GM19463 (cell line): ENCODE measurements at regions not wholly inside any gene's neighbourhood (a gene's known extent, or its start where the extent isn't known, plus 50 kb on each side); places are given as distances from the start of the nearest gene placed in this dataset.
"Not testable (repeated sequence)": the region's sequence is repeated elsewhere in the genome, so short reads cannot be mapped to it uniquely, and the experiment has no call there.

ENCODE experiments used
- ATAC-seq: cut with Tn5 transposase; IDR thresholded peaks from one replicate; pipeline ENCODE4 v1.9.1; 2021; ENCODE audit warnings: mild to moderate bottlenecking, moderate library complexity; ENCODE audit not compliant: unreplicated experiment

DNA sequence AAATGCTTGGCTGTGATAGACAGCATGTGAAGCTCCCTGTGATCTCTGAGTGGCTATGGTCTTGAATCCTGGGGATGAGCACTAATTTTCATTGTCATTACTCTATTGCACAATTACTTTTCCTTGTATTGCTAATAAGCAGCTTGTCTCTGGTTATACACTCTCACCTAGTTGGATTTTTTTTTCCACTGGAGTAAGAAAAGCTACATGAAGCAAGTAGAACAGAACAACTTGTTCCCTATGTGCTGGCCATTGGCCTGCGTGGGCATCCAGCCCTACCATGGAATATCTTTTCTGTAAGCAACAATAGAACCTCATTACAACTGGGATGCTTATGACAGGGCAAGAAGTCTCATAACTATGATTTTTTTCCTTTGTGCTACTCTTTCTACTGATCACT, 807.4 kb downstream of the TNS3 start:
- ATAC-seq = no peak

DNA sequence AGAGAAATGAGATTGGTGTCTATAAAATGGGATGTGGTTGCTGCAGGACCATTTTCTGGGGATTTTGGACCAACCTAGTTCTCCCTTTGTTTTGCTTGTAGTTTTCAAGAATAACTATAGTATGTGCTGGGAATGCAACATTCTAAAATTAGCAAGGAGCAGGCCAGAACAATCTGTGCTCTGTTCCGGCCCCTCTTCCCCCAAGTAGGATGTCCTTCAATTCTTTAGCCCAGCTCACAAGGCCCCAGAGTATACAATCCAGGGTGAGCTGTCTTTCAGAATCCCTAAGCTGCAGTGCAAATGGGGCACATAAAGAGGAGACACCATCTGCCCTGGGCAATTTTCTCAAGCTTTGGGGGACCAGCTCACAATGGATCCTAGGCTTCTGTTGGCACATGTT, 809.1 kb downstream of the TNS3 start:
- no peak for ATAC-seq

DNA sequence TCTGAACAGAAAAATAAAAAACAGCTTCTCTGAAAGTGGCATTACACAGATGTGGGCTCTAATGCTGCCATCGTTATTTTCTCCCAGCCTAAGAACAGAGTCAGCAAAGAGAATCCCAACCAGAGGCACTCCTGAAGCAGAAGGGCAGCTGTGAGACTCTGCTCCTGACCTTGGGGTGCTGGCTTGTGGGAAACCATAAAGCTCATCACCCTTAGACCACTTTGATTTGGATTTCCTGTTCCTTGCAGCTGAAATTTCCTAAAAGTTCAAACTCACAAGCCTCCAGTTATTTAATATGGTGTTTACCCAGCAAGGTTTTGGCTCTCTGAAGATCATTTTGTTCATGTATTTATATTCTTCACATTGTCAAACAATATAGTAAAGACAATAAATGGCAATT, 814.8 kb downstream of the TNS3 start:
- ATAC-seq = no peak

DNA sequence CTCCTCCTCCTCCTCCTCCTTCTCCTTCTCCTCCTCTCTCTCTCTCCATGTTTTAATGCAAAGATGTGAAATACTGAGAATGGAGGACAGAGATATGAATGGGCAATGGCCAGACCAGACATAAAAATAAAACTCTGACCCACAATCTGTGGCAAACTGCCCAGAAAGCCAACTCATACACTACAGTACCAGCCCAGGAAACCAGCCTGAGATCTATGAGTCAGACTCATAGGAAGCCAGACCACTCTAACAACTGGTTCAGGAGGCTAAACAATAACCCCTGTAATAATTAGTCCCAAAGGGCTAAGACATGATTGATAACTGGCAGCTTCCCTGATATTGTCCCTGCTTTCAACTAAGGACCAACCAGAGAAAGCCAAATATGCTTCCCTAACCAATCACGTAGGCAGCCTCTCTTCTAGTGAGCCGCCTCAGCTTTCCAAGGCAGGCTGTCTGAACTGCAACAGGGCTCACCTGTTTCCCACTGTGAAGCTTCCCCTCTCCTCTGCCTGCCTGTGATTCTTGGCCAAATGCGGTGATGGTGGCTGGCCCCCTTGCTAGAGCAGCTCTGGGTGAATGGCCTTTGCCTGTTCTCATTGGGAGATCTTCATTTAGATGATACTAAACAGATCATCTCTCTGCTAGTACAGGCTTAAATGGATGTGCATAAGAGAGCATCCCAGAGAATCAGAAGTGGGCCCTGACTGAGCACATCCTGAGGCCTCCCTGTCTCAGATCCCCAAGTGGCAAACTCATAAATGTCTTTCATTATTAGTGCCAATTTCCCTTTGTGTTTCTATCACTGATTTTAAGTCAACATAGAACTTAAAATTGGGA, 817.6 kb downstream of the TNS3 start:
- peak; percentile 87 for ATAC-seq

DNA sequence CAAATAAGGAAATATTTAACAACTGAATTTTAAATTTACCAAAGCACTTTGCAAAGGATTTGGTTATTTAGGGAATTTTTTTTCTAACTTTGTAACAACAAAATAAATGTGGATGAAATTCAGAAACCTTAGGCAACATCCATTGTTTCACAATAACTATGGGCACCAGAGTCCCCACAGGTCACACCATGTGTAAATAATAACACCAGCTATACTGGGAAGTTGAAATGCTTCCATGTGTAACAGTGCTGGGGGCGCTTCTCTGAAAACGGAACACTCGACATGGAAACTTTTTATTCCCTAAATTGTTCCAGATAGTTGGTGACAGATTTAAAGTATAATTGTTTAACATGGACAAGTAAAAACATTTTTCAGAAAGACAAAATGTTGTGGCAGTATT, 818.6 kb downstream of the TNS3 start:
- no peak for ATAC-seq

DNA sequence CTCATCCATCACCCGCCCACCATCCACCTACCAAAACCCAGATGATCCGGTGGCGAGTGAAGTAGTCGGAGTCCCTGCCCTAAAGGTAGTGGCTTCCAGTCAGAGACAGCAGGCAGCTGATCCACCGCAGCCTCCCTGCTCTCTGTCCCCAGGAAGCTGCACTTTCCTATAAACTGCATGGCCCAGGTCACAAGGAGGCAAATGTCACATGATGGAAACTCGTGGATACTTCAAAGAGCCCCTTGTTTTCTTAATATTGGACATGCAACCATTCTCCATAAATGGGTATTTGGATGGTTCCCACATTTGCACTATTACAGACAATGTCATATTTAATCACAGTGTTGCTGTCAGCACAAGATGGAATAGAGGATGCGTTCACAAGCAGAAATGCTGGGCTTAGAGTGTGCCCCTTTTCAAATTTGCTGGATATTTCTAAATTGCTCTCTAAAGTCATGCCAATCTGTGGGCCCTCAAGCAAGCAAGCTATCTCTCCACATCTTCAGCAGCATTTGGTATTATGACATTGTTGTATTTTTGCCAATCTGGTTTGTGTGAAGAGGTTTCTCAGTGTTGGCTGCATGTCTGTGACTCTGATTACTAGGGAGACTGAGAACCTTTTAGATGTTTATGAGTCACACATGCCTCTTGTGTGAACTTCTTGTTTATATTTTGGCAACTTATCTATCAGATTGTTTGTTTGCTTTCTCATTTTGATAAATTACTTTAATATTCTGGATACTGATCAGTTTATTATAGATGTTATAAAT, 822.0 kb downstream of the TNS3 start:
- ATAC-seq = no peak

DNA sequence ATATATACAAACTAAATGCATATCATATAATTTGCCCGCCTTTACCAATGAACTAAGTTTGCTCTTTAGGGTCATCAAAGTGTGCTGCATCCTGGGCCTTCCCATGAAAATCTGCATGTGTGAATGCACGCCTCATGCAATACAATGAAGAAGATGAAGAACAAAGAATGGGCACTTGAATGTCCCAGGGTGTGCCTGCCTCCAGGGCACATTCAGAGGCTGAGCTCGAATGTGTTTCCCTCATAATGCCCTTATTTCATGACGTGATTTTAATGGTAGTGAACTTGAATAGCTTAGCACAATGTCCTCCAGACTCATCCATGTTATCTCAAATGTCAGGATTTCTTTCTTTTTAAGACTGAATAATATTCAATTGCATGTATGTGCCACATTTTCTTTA, 824.9 kb downstream of the TNS3 start:
- no peak for ATAC-seq

DNA sequence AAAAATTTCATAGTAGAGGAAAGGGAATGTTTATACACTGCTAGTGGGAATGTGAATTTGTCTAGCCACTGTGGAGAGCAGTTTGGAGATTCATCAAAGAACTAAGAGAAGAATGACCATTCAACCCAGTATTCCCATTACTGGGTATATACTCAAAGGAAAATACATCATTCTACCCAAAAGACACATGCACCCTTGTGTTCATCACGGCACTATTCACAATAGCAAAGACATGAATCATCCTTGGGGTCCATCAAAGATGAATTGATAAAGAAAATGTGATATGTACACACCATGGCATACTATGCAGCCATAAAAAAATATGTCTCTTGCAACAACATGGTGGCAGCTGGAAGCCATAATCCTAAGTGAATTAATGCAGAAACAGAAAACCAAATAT, 825.7 kb downstream of the TNS3 start:
- ATAC-seq = no peak

DNA sequence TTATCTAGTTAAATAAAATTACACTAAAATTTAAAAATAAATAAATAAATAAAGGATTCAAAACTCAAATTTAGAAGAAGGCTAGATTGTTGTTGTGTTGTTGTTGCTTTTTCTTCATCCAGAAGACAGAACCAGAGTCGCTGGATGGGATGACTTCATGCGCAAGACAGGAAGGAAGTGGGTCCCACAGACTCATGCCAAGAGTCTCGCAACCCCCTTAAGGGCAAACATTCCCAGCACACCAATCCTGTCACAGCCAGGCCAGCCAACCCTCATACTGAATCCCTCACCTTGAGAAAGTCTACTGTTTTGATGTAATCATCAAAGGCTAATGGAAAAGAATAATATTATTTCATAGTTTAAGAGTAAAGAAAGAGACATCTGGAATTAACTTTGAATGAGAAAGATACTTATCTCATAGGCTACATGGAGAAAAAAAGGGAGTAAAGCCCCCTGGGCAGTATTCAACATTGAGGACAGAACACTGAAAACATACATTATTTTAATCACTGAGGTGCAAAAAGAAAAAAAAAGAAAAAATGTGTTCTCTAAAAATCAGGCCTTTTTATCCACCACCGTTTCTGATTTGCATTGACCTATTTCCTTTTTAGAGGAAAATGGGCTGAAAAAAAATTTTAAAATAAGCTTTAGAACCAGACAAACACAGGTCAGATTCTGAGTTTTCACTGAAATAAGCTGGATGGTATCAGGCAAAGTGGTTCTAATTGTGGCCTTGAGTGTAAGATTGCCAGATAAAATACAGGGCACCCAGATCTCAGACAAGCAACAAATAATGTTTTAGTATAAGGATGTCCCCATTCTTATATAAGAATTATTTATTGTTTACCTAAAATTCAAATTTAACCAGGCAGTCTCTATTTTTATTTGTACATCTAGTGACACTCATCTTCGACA, 826.5 kb downstream of the TNS3 start:
- ATAC-seq = no peak

DNA sequence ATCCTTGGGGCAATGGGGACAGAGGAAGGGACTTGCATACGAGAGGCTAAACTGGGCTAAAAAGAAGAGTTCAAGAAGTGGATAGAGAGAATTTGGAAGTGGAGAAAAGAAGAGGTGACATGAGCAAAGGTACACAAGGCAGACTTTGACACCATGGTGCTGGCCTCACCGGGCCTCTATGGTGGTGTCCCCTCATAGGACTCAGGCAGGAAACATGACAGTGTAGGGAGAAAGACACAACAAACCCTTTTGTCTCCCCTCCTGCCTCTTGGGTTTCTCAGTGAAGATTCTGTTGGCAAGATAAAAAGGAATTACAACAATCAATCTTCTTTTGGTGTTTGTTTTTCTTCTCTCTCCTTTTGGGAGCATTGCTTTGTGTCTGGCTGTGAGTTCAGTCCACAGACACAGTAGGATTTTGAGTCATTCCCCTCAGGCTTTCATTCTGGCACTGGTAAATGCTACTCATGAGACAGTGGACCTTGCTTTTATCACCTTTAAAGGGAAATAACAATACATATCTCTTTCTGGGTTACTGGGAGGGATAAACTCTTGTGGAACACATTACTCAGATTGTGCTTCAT, 827.7 kb downstream of the TNS3 start:
- no peak for ATAC-seq

DNA sequence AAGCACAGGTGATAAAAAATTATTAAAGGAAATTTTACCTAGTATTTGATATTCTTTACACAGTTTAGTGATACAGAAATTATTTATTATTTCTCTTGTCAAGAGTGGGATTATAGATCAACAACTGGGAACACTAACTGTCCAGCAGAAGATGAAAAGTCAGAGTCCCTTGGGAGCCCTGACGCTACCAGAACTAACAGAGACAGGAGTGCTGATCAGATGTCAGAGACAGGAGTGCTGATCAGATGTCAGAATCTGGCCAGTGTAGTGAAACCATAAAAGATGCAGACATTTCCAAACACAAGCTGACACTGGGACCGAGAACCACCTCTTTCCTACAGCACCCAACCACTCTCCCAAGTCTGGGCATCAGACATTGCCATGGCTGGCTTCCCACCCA, 828.2 kb downstream of the TNS3 start:
- no peak for ATAC-seq

DNA sequence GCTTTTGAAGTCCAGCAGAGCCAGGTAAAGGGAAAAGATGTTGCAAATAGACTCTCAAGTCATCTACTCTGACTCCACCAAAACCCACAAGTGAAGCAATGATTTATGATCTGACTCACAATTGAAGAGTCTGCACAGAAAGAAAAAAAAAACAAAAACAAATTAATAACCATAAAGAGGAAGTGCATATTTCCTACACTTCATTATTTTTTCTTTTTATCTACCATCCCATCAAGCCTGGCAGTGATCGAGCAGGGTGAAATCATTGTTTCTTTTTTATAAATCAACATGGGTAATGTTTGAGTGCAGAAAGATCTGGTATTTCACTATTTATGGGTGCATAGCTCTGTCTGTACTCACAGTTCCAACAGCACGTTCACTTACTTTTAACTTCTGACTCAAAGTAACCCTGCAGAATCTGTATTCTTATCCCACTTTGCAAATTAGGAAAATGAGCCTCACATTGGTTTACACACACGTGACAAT, 829.0 kb downstream of the TNS3 start:
- no peak for ATAC-seq

DNA sequence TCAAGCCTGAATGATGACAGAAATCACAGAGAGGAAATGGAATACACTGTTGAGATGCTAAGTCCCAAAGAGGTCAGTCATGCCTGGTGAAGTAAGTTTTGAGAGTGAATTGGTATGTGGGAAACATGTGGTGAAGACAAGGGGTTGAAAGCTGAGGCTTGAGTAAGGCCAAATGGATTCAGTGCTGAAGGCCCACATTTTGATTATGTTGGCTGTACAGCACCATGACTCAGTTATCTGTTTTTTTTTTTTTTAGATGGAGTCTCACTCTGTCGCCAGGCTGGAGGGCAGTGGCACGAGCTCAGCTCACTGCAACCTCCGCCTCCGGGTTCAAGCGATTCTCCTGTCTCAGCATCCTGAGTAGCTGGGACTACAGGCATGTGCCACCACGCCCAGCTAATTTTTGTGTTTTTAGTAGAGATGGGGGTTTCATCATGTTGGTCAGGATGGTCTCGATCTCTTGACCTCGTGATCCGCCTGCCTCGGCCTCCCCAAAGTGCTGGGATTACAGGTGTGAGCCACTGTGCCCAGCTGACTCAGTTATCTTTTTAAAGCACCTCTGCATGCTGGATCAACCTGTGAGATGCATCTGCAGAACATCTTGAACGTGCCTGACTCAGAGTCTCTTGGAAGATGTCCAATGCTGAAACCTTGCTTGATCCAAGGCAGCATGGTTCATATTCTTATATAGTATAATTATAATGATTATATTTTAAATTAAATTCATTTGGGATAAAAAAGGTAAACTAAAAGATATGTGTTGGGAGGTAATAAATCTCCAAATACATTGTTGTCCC, 829.8 kb downstream of the TNS3 start:
- ATAC-seq = not testable (repeated sequence)

DNA sequence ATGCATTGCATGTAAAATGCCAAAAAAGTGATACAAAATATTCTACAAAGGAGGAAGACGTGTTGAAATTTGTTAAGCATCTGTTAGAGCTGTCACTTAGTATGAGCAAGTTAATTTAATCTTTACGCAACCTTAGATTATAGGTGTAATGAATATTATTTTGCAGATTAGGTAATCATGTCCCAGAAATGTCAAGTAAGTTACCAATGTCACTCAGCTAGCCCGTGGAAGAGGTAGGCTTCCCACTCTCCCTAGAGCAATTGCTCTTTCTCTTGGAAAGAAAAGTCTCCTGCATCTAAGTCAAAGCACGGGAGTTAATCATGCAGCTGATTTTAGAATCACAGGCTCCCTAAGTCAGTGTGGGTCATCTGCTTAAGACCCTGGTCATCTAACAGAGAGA, 830.4 kb upstream of the IGFBP3 start:
- ATAC-seq = no peak

DNA sequence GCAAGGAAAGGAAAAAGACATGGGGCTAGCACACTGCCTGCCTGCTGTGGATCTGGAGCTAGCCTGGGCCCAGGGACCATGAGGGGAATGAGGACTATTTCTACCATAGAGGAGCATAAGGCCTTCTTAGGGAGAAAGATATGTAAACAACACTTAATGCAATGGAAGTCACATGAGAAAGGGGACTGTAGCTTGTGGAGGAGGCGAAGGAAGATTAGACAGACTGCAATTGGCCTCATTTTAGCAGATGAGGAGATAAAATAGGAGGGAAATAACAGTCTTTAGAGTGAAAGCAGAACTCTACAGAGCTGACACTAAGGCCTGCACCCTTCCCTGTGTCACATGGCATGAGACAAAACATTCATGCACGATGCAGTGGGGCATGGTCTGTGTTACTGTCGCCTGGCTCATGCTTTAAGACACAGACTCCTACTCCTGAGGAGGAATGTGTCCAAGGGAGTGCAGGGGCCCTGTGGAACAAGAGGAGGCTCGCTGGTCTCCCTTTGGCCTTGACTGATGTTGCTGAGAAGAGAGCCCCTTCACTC, 829.3 kb upstream of the IGFBP3 start:
- ATAC-seq = no peak

DNA sequence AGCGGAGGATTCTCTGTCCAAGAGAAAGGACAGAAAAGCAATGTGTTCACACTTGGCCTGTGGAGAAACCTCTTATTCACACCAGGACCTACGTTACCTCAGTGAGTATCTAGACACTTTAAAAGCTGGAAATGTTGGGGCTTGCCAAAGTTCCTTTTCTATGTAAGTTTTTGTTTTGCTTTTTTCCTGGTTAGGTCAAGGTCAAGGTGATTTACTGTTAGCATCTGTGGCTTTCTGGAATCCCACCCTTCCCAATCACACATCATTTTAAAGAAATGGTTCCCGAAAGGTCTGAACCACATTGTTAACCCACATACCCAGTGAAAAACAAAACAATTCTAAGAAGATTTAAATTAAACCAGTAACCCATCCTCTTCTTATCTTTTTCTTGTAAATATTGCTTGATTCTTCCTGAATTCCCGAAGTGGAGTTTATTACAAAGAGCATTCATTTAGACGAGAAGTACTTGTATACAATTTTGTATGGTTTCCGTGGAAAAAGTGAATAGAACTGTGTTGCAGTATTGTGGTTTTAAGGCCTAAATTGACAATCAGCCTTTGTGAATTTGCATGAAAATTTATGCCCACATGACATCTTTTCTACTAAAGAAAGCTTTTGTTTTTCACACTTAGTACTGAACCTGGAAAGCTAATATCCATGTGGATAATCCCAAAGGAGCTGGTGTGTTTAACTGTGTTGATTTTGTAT, 827.0 kb upstream of the IGFBP3 start:
- no peak for ATAC-seq

DNA sequence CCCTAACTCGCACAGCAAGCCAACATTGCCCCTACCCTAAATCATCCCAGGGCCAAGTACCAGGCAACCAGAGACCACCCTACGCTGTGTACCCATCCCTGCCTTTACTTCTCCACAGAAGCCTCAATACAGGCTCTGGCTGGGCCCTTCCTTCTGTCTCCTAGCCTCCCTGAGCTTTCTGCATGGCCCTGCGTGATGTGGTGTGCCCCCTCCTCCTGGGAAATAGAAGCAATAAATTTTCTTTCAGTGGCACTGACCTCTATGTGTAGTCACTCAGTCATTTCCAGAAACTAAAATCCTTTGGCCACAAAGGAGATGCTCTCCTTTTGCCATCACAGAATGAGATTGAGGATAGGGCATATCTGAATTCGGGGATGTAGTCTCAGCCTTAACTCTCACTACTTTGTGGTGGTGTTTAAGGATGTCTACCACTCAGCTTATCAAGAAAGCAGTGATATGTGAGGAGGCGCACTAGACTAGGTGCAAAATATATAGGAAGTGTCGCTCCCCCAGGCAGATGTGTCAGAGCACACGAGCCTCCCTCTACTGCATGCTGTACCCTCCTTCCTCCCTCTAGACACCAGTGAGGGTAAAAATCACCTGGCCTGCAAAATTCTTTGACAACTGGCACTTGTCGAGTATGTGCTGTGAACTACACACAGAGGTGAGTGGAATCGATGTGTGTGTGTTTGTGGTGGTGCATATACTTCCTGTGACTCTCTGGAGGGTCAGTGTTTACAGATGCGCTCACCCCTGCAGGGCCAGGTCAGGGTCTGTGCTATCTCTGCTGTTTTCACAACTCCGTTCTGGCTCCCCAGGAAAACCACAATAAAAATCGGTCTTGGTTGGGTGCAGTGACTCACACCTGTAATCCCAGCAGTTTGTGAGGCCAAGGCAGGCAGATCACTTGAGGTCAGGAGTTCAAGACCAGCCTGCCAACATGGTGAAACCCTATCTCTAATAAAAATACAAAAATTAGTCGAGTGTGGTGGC, 825.9 kb upstream of the IGFBP3 start:
- peak; percentile 43 for ATAC-seq

DNA sequence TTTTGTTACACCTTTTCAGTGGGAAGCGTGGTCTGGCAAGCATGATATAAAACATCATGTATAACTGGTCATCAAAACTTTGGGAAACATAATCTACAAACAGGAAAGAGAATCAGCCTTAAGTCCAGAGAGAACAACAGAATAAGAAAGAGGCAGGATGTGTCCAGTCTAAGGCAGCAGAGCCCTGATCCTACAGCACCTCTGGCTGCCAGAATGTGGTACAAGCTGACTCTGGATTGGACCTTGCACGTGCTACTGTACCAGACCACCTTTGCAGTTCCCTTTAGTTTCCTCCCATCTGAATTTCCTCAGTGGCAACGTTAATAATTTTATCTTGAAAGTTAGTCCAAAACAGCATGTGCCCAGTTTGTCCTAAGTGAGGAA, 824.6 kb upstream of the IGFBP3 start:
- ATAC-seq = no peak
